ENCODE measurements at regions not wholly inside any gene's neighbourhood (a gene's known extent, or its start where the extent isn't known, plus 50 kb on each side); places are given as distances from the start of the nearest gene placed in this dataset.

GRCh38 chr4:83862471-83862870 lies 326.6 kb downstream of the GPAT3 start:
- CTCF ChIA-PET = no interaction called here
- Histone ChIP-seq H3K27ac (no peak overlapping the region), H3K4me1 (replicated peaks; ENCODE audit: insufficient read depth) (no peaks in the 10 kb centered on the region), H4K20me1 (ENCODE audit: insufficient read depth) (no peaks in the 10 kb centered on the region), H3K4me3 (no peak overlapping the region), H3K27me3 (ENCODE audit: insufficient read depth, low read depth) (no peaks in the 10 kb centered on the region), H3K9me3 (ENCODE audit: insufficient read depth, low read depth) (no peaks in the 10 kb centered on the region), H3K9me2 (ENCODE audit: insufficient read depth) (no peaks in the 10 kb centered on the region), H3K4me2 (no peak overlapping the region), H3K36me3 (ENCODE audit: low read depth) (no peaks in the 10 kb centered on the region), H3F3A (ENCODE audit: insufficient read depth, low read depth) (no peaks in the 10 kb centered on the region), H3K79me2 (ENCODE audit: low read depth) (no peaks in the 10 kb centered on the region), H2AFZ (no peak overlapping the region)
- no TSS peak for BruUV-seq (replicated peaks)
- intact Hi-C loops (cut with micrococcal nuclease; ENCODE audit: unreplicated experiment) = no loop called here
- POLR2A ChIA-PET (ENCODE audit: unreplicated experiment) = no interaction called here
- TF ChIP-seq CTCF (conservative IDR thresholded peaks at IDR 0.05) = no peak
- no peak for TF ChIP-seq EZH2 (IDR thresholded peaks at IDR 0.05; ENCODE audit: low read depth)
- DNase-seq = no peak

GRCh38 chr4:83860200-83860599 lies 324.3 kb downstream of the GPAT3 start:
- no peak for TF ChIP-seq CTCF (conservative IDR thresholded peaks at IDR 0.05)
- TF ChIP-seq EZH2 (IDR thresholded peaks at IDR 0.05; ENCODE audit: low read depth) = no peak
- no peak overlapping the region for H3K4me3 ChIP-seq
- POLR2A ChIA-PET (ENCODE audit: unreplicated experiment) = no interaction called here
- intact Hi-C loops (cut with micrococcal nuclease; ENCODE audit: unreplicated experiment) = no loop called here
- no peak for DNase-seq
- no peaks in the 10 kb centered on the region for H3K9me2 ChIP-seq (ENCODE audit: insufficient read depth)
- no peaks in the 10 kb centered on the region for H3K9me3 ChIP-seq (ENCODE audit: insufficient read depth, low read depth)
- no peaks in the 10 kb centered on the region for H3K27me3 ChIP-seq (ENCODE audit: insufficient read depth, low read depth)
- H3K27ac ChIP-seq = no peak overlapping the region
- H3K79me2 ChIP-seq (ENCODE audit: low read depth) = no peaks in the 10 kb centered on the region
- CTCF ChIA-PET = no interaction called here
- H3F3A ChIP-seq (ENCODE audit: insufficient read depth, low read depth) = no peaks in the 10 kb centered on the region; the same call in 1 of the 2 replicates
- BruUV-seq (replicated peaks) = no TSS peak
- no peaks in the 10 kb centered on the region for H4K20me1 ChIP-seq (ENCODE audit: insufficient read depth)
- no peak overlapping the region for H3K4me2 ChIP-seq
- H2AFZ ChIP-seq = no peak overlapping the region
- peaks cover 8% of the 10 kb centered on the region for H3K4me1 ChIP-seq (replicated peaks; ENCODE audit: insufficient read depth)
- no peaks in the 10 kb centered on the region for H3K36me3 ChIP-seq (ENCODE audit: low read depth)

GRCh38 chr4:83858131-83858530 lies 322.2 kb downstream of the GPAT3 start:
- Histone ChIP-seq H3K9me2 (ENCODE audit: insufficient read depth) (no peaks in the 10 kb centered on the region), H3K79me2 (ENCODE audit: low read depth) (no peaks in the 10 kb centered on the region), H3K4me1 (replicated peaks; ENCODE audit: insufficient read depth) (peaks cover 16% of the 10 kb centered on the region), H3K4me2 (no peak overlapping the region), H3K9me3 (ENCODE audit: insufficient read depth, low read depth) (no peaks in the 10 kb centered on the region), H3K27me3 (ENCODE audit: insufficient read depth, low read depth) (no peaks in the 10 kb centered on the region), H3K27ac (no peak overlapping the region), H4K20me1 (ENCODE audit: insufficient read depth) (no peaks in the 10 kb centered on the region), H3F3A (ENCODE audit: insufficient read depth, low read depth) (no peaks in the 10 kb centered on the region; the same call in 1 of the 2 replicates), H2AFZ (no peak overlapping the region), H3K4me3 (no peak overlapping the region), H3K36me3 (ENCODE audit: low read depth) (no peaks in the 10 kb centered on the region)
- TF ChIP-seq CTCF (conservative IDR thresholded peaks at IDR 0.05) = no peak
- no peak for TF ChIP-seq EZH2 (IDR thresholded peaks at IDR 0.05; ENCODE audit: low read depth)
- DNase-seq = no peak
- intact Hi-C loops (cut with micrococcal nuclease; ENCODE audit: unreplicated experiment) = no loop called here
- no TSS peak for BruUV-seq (replicated peaks)
- ChIA-PET POLR2A (ENCODE audit: unreplicated experiment) (no interaction called here), CTCF (no interaction called here)
